Transverse colon (tissue), 4 donors: ENCODE measurements at regions not wholly inside any gene's neighbourhood (a gene's known extent, or its start where the extent isn't known, plus 50 kb on each side); places are given as distances from the start of the nearest gene placed in this dataset.

ENCODE experiments used
- DNase-seq: peaks from one replicate; pipeline ENCODE4 v3.0.0-alpha.2; 2019
- H3K27ac ChIP-seq, 4 donors: fragments of 200-600 bp; sonication (generic); 2 replicates each; pipeline ENCODE4 v1.5.1; 2016 to 2018; ENCODE audit warnings: inconsistent platforms in 4 of 4
- H3K27me3 ChIP-seq: fragments of 200-600 bp; sonication (generic); 2 replicates; pipeline ENCODE4 v1.5.1; 2017; ENCODE audit warnings: inconsistent platforms
- H3K36me3 ChIP-seq, 4 donors: fragments of 200-600 bp; sonication (generic); 2 replicates each; pipeline ENCODE4 v1.5.1; 2017 to 2019; ENCODE audit warnings: inconsistent platforms in 4 of 4
- H3K4me1 ChIP-seq, 4 donors: fragments of 200-600 bp; sonication (generic); 2 replicates each; pipeline ENCODE4 v1.5.1; 2017 to 2020; ENCODE audit warnings: inconsistent platforms in 4 of 4
- H3K4me3 ChIP-seq, 4 donors: fragments of 200-600 bp; sonication (generic); 1 replicate in 1 of 4; 2 replicates in 3 of 4; pipeline versions ENCODE4 v1.5.1 to v1.6.1; 2017 to 2019; ENCODE audit warnings: inconsistent platforms in 4 of 4
- H3K9me3 ChIP-seq, 2 donors: fragments of 200-600 bp; sonication (generic); 2 replicates each; pipeline ENCODE4 v1.5.1; 2017 to 2019; ENCODE audit warnings: inconsistent platforms in 2 of 2
- EP300 ChIP-seq: sonication (generic); formaldehyde crosslinking; IDR thresholded peaks from one replicate; pipeline ENCODE4 v1.6.1; 2017; ENCODE audit warnings: antibody characterized with exemption, low read depth
- POLR2A ChIP-seq: fragments of 450-650 bp; IDR thresholded peaks from one replicate; pipeline ENCODE4 v1.6.1; 2016; ENCODE audit warnings: antibody characterized with exemption, mild to moderate bottlenecking, moderate library complexity
- POLR2AphosphoS5 ChIP-seq, 3 donors: sonication (generic); formaldehyde crosslinking; IDR thresholded peaks; one replicate each; pipeline ENCODE4 v1.6.1; 2016; ENCODE audit warnings: antibody characterized with exemption in 3 of 3
- WGBS, 2 donors: methylation state at CpG; one replicate each; pipeline ENCODE4 v1.1.5; 2018; ENCODE audit warnings: low coverage in 1 of 2; 5-methylcytosine and 5-hydroxymethylcytosine counted together
- in situ Hi-C, 4 donors: fragments of 200-750 bp; cut with MboI; loops; one replicate each; pipeline versions ENCODE4 v1.15.0 to v1.15.1; 2017; ENCODE audit warnings: low sequenced_read_pairs in 3 of 4, low pct_ligation_motif_present in 1 of 4, low pct_unique_long_range_greater_than_20kb in 1 of 4
- intact Hi-C: fragments of 100-400 bp; cut with DNase I; formaldehyde crosslinking; loops from one replicate; pipeline ENCODE4 v1.15.1; 2023; ENCODE audit warnings: low total_unique reads
- TF ChIP-seq, protein P1 (sequence below), 5 experiments: fragments of 200-600 bp in 3 of 5; fragments of 450-650 bp in 2 of 5; sonication (generic) in 3 of 5; IDR thresholded peaks; 1 replicate in 2 of 5; 2 replicates in 3 of 5; pipeline ENCODE4 v1.5.1; 2016 to 2017; ENCODE audit warnings: antibody characterized with exemption in 5 of 5, inconsistent platforms in 3 of 5, mild to moderate bottlenecking in 2 of 5, moderate library complexity in 1 of 5

DNA sequence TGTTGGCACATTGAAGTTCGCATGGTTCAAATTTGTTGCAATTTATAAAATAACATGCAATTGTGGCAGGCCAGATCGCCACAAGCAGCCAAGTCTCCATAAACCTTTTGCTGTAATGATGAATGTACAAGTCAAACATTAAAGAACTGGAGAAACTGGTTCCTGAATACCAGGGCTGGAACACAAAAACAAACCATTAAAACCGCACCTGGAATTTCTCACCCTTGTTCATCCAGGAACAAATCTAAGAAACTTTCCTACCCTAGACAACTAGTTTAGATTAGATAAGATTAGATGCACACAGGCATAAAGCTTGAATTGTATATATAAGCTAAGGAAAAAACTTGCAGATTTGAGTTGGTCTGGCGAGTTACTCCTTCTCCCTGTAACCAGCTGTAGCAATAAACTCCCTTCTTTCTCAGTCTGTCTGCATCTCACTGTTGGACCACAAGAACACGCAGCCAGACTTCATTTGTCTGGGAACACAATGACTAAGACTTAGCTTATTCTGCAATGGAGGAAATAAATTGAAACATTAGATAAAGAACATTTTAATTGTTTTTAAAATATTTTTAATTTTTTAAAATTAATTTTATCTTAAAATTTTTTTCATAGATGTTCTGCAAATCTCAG lies 1835.5 kb upstream of the LRRTM1 start:
- TF ChIP-seq POLR2A (no peak), POLR2AphosphoS5 (IDR thresholded peaks at IDR 0.05) (peak in 2 of 3 donors; percentile 60 to 71), EP300 (no peak)
- TF ChIP-seq, protein P1, sequence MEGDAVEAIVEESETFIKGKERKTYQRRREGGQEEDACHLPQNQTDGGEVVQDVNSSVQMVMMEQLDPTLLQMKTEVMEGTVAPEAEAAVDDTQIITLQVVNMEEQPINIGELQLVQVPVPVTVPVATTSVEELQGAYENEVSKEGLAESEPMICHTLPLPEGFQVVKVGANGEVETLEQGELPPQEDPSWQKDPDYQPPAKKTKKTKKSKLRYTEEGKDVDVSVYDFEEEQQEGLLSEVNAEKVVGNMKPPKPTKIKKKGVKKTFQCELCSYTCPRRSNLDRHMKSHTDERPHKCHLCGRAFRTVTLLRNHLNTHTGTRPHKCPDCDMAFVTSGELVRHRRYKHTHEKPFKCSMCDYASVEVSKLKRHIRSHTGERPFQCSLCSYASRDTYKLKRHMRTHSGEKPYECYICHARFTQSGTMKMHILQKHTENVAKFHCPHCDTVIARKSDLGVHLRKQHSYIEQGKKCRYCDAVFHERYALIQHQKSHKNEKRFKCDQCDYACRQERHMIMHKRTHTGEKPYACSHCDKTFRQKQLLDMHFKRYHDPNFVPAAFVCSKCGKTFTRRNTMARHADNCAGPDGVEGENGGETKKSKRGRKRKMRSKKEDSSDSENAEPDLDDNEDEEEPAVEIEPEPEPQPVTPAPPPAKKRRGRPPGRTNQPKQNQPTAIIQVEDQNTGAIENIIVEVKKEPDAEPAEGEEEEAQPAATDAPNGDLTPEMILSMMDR (IDR thresholded peaks at IDR 0.05): no peak
- H3K27ac ChIP-seq: peak overlapping the region; percentile 65 to 81 (median 70)
- peak overlapping the region in 1 of 4 donors; percentile 14 for H3K4me3 ChIP-seq
- H3K9me3 ChIP-seq: no peaks in the 10 kb centered on the region
- H3K36me3 ChIP-seq: no peaks in the 10 kb centered on the region
- peak; percentile 29 for DNase-seq
- WGBS, 2 donors: 31 to 36% methylated on average over 5 of the region's 5 CpGs
- H3K4me1 ChIP-seq: peaks cover 7 to 20% (median 12%) of the 10 kb centered on the region in 4 donors
- H3K27me3 ChIP-seq: no peaks in the 10 kb centered on the region
- in situ Hi-C loops (no loop called here), intact Hi-C loops (no loop called here)

DNA sequence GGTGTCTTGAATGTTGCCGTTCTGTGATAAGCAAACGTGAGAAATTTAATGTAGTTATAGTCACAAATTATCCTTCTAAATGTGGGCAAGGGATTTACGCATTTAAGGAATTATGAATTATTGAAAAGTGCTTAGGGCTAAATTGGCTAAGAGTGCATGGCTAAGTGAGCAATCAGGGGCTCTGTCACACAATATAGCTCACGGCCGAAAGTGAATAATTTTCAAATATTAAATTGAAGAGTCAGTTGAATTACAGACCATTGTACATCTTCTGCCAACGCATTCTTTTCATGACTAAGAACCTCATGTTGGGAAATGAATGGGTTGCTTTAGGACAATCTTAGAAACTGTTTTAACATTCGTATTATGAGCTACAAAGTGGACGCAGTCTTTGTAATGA lies 1832.9 kb upstream of the LRRTM1 start:
- TF ChIP-seq EP300: no peak
- no peak for TF ChIP-seq POLR2A
- TF ChIP-seq POLR2AphosphoS5 (IDR thresholded peaks at IDR 0.05): no peak
- TF ChIP-seq, protein P1 (IDR thresholded peaks at IDR 0.05): no peak
- no peaks in the 10 kb centered on the region for H3K9me3 ChIP-seq
- peaks cover 7 to 20% (median 12%) of the 10 kb centered on the region in 4 donors for H3K4me1 ChIP-seq
- in situ Hi-C loops (no loop called here), intact Hi-C loops (no loop called here)
- no peak for DNase-seq
- WGBS, 2 donors: 90 to 91% methylated on average over 8 of the region's 8 CpGs
- H3K27me3 ChIP-seq: no peaks in the 10 kb centered on the region
- no peaks in the 10 kb centered on the region for H3K36me3 ChIP-seq
- H3K27ac ChIP-seq: no peak overlapping the region
- H3K4me3 ChIP-seq: no peak overlapping the region

- Histone ChIP-seq H3K27ac (no peak overlapping the region), H3K4me3 (no peak overlapping the region), H3K36me3 (no peaks in the 10 kb centered on the region), H3K27me3 (no peaks in the 10 kb centered on the region), H3K9me3 (peaks cover 4 to 8% of the 10 kb centered on the region in 2 donors), H3K4me1 (peaks cover 0 to 3% (median 0%) of the 10 kb centered on the region in 4 donors)
- no peak for DNase-seq
- intact Hi-C loops: no loop called here
- WGBS, 2 donors: 48 to 53% methylated on average over 2 to 3 of the region's 3 CpGs
- TF ChIP-seq POLR2AphosphoS5 (IDR thresholded peaks at IDR 0.05): no peak
- TF ChIP-seq, protein P1 (IDR thresholded peaks at IDR 0.05): no peak
- no peak for TF ChIP-seq EP300
- TF ChIP-seq POLR2A: no peak
- in situ Hi-C loops: no loop called here
Observed at GRCh38 chr2:82128051-82128450, 1823.5 kb upstream of the LRRTM1 start.

DNA sequence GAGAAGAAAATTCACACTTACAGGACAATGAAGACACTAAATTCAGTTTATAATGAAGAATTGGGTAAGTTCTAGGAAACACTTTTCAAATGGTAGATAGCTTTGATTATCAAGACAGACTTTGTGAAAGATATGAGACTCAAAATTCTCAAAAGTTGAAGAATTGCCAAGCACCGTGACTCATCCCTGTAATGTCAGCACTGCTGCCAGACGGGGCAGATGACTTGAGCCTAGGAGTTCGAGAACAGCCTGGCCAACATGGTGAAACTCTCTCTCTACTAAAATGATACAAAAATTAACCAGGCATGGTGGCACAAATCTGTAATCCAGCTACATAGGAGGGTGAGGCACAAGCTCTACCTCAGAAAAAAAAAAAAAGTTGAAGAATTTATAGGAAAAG lies 1820.1 kb upstream of the LRRTM1 start:
- in situ Hi-C loops: no loop called here

More for the DNA sequence above, 1820.1 kb upstream of the LRRTM1 start:
- H3K27me3 ChIP-seq: no peaks in the 10 kb centered on the region
- no peak for DNase-seq
- intact Hi-C loops: no loop called here
- no peak overlapping the region for H3K4me3 ChIP-seq
- H3K36me3 ChIP-seq: no peaks in the 10 kb centered on the region
- H3K27ac ChIP-seq: no peak overlapping the region
- H3K4me1 ChIP-seq: peaks cover 0 to 34% (median 14%) of the 10 kb centered on the region in 4 donors
- 69% methylated on average over 3 of the region's 3 CpGs; no CpG with 5 or more reads in 1 of the 2 donors for WGBS, 2 donors
- TF ChIP-seq POLR2A: no peak
- TF ChIP-seq EP300: no peak
- TF ChIP-seq, protein P1 (IDR thresholded peaks at IDR 0.05): no peak
- no peaks in the 10 kb centered on the region for H3K9me3 ChIP-seq
